ENCODE measurements at regions not wholly inside any gene's neighbourhood (a gene's known extent, or its start where the extent isn't known, plus 50 kb on each side); places are given as distances from the start of the nearest gene placed in this dataset.

DNA sequence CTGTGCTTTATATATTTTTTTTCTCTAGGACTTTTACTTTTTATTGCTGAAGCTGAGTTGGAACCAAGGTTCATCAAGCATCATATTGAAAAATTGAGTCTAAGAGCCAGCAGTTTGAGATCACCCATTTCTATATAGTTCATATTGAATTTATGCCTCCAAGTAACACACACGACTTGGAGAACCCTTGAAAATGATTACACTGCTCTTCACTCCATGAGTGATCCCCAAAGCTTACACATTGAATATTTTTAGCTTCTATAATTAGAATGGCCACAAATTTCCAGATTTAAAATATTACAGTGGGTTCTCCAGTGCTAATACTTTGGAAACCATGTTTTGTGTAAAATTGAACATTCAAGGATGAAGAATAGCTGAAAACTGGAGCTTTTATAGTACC is 144.4 kb upstream of the SLC4A4 start:
- Mint-ChIP-seq H3K9me3 (no peaks in the 10 kb centered on the region), H3K27ac (no peak overlapping the region), H3K36me3 (no peaks in the 10 kb centered on the region), H3K27me3 (peaks cover 12% of the 10 kb centered on the region), H3K4me3 (no peak overlapping the region), H3K4me1 (ENCODE audit: low read depth) (peaks cover 8% of the 10 kb centered on the region)
- CTCF ChIA-PET: interaction anchor here (1.6 kb wide), 1 partner anchor 10 kb away, joined by 7 read pairs; no protein-coding TSS in a partner anchor
- POLR2A ChIA-PET: no interaction called here
- no peak for DNase-seq
- intact Hi-C loops (cut with micrococcal nuclease): no loop called here

DNA sequence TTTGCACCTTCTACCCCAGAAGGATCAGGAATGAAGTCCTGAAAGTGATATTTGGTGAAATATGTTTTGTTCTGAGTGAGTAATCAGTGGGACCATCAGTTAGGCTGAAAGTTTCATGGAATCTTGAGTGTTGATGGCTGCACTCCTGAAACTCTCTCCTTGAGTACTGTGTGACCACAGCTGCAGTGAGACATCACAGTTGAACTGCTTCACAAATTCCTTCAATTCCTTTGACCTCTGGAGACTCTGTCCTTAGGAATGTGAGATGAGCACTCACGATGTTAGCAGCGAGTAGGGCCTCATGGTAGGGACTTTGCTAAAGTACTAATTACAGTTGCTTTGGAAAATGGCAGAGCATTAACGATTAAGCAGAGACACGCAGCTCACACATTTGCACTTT is 142.9 kb upstream of the SLC4A4 start:
- POLR2A ChIA-PET: no interaction called here
- DNase-seq: no peak
- Mint-ChIP-seq H3K4me1 (ENCODE audit: low read depth) (peaks cover 10% of the 10 kb centered on the region), H3K27me3 (peaks cover 10% of the 10 kb centered on the region), H3K4me3 (no peak overlapping the region), H3K36me3 (no peaks in the 10 kb centered on the region), H3K9me3 (no peaks in the 10 kb centered on the region), H3K27ac (no peak overlapping the region)
- CTCF ChIA-PET: interaction anchor here (1.6 kb wide), 1 partner anchor 12 kb away, joined by 7 read pairs; no protein-coding TSS in a partner anchor
- intact Hi-C loops (cut with micrococcal nuclease): no loop called here

DNA sequence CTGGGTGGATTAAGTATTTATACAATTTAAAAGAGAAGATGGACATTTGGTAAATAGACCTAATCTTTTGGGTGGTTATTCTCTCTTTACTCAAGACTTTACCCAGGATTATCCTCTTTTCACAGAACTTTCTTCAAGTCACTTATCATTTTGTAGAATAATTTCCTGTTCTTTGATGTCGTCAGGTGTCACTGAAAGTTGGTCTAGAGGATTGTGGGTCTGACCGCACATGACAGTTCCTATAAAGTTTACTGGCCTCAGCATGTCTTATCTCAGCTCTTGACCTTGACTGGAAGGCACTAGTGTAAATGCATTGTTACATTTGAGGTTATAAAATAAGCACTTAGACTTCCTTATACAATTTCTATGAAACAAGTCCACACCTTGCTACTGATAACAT is 139.9 kb upstream of the SLC4A4 start:
- H3K27ac Mint-ChIP-seq: no peak overlapping the region
- H3K27me3 Mint-ChIP-seq: peaks cover 5% of the 10 kb centered on the region
- no peaks in the 10 kb centered on the region for H3K36me3 Mint-ChIP-seq
- ChIA-PET CTCF (no interaction called here), POLR2A (no interaction called here)
- H3K9me3 Mint-ChIP-seq: no peaks in the 10 kb centered on the region
- peak; percentile 19 for DNase-seq
- H3K4me1 Mint-ChIP-seq (ENCODE audit: low read depth): peaks cover 10% of the 10 kb centered on the region
- no peak overlapping the region for H3K4me3 Mint-ChIP-seq
- intact Hi-C loops (cut with micrococcal nuclease): no loop called here

DNA sequence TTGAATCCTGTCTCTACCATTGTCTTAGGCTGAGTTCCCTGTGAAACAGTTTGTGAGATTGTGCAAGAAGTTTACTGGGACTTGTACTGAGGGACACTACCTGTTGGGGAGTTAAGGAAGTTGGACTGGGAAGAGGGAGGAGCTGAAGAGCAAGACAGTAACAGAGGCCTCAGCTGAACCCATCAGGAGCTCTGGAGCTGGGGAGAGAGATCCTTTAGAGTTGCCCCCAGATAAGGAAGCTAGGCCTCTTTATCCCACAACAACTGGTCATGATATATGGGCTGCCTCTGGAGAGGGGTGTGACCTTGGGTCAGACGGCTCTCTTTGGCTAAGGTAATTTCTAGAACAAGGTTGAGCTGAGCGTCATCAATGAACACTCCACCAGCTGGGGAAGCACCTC is 137.8 kb upstream of the SLC4A4 start:
- ChIA-PET CTCF (interaction anchor here (0.6 to 1.6 kb wide), 2 partner anchors 16 to 698 kb away, joined by 3 to 5 read pairs; no protein-coding TSS in a partner anchor), POLR2A (no interaction called here)
- peaks cover 10% of the 10 kb centered on the region for H3K4me1 Mint-ChIP-seq (ENCODE audit: low read depth)
- intact Hi-C loops (cut with micrococcal nuclease): no loop called here
- H3K27me3 Mint-ChIP-seq: peaks cover 4% of the 10 kb centered on the region
- no peaks in the 10 kb centered on the region for H3K9me3 Mint-ChIP-seq
- no peak overlapping the region for H3K4me3 Mint-ChIP-seq
- no peak overlapping the region for H3K27ac Mint-ChIP-seq
- DNase-seq: no peak
- H3K36me3 Mint-ChIP-seq: no peaks in the 10 kb centered on the region

DNA sequence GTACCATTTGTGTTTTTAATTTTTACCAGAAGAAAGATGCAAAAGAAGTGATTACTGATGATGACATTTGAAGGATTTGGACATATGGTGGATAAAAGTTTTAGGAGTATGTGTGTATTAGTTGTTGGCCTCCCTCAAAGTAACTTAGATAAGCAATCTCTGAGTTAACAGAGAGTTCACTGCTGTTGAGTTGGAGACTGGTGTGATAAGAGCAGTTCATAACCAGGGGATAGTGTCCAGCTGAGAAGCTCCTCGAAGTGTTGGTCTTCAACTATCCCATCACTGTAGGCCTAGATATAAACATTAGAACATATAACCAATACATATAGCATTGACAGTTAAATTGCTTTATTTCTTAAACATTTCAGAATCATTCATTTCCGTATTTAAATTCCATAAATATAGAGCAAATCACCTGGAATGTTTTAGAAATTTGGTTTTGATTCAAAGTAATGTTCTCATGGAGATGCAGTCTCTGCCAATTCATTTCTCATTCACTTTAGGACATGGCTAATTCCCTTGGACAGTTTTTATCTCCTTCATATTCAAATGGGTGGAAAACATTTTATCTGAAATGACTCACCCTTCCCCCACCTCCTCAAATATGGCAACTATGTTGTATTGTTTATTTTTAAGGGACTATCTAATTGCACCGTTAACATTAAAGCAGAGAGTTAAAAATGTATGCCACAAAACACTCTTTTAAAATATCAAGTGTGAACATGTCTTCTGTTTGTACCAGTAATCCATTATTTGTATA is 136.8 kb upstream of the SLC4A4 start:
- intact Hi-C loops (cut with micrococcal nuclease): no loop called here
- Mint-ChIP-seq H3K36me3 (no peaks in the 10 kb centered on the region), H3K4me3 (no peak overlapping the region), H3K27me3 (peaks cover 3% of the 10 kb centered on the region), H3K4me1 (ENCODE audit: low read depth) (peaks cover 10% of the 10 kb centered on the region), H3K27ac (no peak overlapping the region), H3K9me3 (no peaks in the 10 kb centered on the region)
- CTCF ChIA-PET: no interaction called here
- POLR2A ChIA-PET: no interaction called here
- DNase-seq: no peak

DNA sequence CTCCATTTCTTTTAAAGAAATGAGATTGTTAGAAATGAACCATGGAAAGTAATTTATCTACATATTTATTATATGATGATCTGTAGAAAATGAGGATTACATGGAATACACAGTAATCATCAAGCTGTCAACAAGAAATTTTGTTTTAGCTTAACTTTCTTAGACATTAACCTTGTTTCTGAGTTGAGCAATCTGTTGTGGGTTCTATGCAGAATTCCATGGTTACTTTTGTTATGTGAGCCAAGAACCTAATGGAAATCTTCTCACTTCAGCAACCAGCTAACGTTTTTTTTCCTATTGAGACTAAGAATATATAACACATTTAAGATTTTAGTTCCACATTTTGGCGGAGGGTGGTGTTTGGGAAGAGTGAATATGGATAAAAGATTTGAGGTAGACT is 136.1 kb upstream of the SLC4A4 start:
- Mint-ChIP-seq H3K27me3 (peaks cover 3% of the 10 kb centered on the region), H3K4me1 (ENCODE audit: low read depth) (peaks cover 10% of the 10 kb centered on the region), H3K36me3 (no peaks in the 10 kb centered on the region), H3K27ac (no peak overlapping the region), H3K4me3 (no peak overlapping the region), H3K9me3 (no peaks in the 10 kb centered on the region)
- ChIA-PET CTCF (no interaction called here), POLR2A (no interaction called here)
- DNase-seq: no peak
- intact Hi-C loops (cut with micrococcal nuclease): no loop called here

DNA sequence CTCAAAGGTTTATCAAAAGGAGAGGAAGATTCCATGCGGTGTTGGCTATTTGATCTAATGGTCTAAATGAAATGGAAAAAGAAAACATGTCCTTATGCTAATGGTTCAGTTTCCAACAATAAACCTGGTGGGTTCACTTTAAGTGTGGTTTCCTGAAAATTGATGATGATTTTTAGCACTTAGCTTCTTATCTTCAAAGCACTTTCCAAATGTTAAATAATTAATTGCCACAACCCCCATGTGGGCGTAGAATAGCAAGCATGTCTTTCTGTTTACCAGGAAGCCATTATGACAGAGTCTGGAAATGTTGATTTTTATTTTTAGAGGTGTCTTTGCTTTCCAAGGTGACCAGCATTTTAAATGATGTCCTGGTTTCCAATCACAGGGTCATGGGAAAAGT is 134.8 kb upstream of the SLC4A4 start:
- intact Hi-C loops (cut with micrococcal nuclease): no loop called here
- Mint-ChIP-seq H3K27ac (no peak overlapping the region), H3K9me3 (no peaks in the 10 kb centered on the region), H3K4me1 (ENCODE audit: low read depth) (peaks cover 4% of the 10 kb centered on the region), H3K4me3 (no peak overlapping the region), H3K36me3 (no peaks in the 10 kb centered on the region), H3K27me3 (peaks cover 3% of the 10 kb centered on the region)
- ChIA-PET POLR2A (no interaction called here), CTCF (no interaction called here)
- no peak for DNase-seq

DNA sequence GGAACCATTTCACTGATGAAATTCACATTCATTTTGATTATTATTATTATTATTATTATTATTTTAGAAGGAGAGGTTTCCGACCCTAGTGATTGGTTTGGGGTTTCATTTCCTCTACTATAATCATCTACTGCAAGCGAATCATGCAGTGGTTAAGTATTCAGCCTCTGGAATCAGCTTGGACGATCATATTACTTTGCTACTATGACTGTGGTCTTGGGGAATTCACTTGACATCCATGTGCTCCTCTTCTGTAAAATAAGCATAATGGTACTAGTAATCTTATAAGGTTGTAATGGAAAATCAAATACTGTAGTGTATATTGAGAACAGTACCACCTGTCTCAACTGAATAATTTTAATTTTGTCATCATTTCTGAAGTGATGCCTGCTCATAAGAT is 132.1 kb upstream of the SLC4A4 start:
- no peaks in the 10 kb centered on the region for H3K36me3 Mint-ChIP-seq
- no peaks in the 10 kb centered on the region for H3K9me3 Mint-ChIP-seq
- ChIA-PET POLR2A (no interaction called here), CTCF (no interaction called here)
- intact Hi-C loops (cut with micrococcal nuclease): no loop called here
- H3K4me3 Mint-ChIP-seq: no peak overlapping the region
- peaks cover 3% of the 10 kb centered on the region for H3K27me3 Mint-ChIP-seq
- H3K4me1 Mint-ChIP-seq (ENCODE audit: low read depth): no peaks in the 10 kb centered on the region
- H3K27ac Mint-ChIP-seq: no peak overlapping the region
- DNase-seq: no peak

DNA sequence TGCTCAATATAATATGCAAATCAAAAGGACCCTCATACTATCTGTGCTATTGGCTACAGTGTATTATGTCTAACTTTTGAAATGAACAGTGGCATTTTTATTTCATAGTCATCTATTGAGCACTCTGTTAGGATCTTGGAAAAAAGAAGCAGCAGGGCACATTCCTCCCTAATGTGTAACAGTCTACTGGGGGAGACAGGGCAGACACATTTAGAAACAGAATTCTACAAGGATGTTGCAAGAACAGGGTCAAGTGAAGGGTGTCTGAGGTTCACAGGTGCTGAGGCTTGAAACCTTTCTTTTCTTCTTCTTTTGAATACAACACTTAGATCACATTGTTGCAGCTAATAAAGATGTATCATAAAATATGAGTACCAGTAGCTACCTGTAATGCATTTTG is 129.7 kb upstream of the SLC4A4 start:
- no peaks in the 10 kb centered on the region for H3K36me3 Mint-ChIP-seq
- peaks cover 5% of the 10 kb centered on the region for H3K27me3 Mint-ChIP-seq
- H3K4me1 Mint-ChIP-seq (ENCODE audit: low read depth): no peaks in the 10 kb centered on the region
- no peak overlapping the region for H3K4me3 Mint-ChIP-seq
- no peaks in the 10 kb centered on the region for H3K9me3 Mint-ChIP-seq
- intact Hi-C loops (cut with micrococcal nuclease): no loop called here
- H3K27ac Mint-ChIP-seq: no peak overlapping the region
- no peak for DNase-seq
- ChIA-PET POLR2A (no interaction called here), CTCF (interaction anchor here (1.0 kb wide), 1 partner anchor 25 kb away, joined by 4 read pairs; no protein-coding TSS in a partner anchor)

DNA sequence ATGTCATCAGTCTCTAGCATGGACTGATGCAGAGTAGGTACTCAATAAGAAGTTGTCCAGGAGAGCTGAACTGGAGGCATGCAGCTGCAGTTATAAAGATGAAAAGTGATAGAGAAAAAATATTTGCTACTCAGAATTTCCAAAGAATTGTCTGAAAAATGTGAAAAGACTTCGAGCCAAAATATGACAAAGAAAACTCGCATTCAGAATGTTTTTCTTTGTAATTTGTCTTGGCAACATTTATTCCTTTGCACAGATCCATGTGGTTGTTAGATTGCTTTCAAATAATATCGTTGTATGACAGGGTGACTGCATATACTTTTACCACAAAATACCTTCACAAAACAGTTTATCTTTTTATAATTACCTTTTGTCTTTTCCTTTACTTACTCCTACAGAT is 128.0 kb upstream of the SLC4A4 start:
- DNase-seq: no peak
- no peak overlapping the region for H3K27ac Mint-ChIP-seq
- H3K27me3 Mint-ChIP-seq: peaks cover 2% of the 10 kb centered on the region
- ChIA-PET CTCF (no interaction called here), POLR2A (no interaction called here)
- no peak overlapping the region for H3K4me3 Mint-ChIP-seq
- H3K9me3 Mint-ChIP-seq: no peaks in the 10 kb centered on the region
- intact Hi-C loops (cut with micrococcal nuclease): no loop called here
- H3K36me3 Mint-ChIP-seq: no peaks in the 10 kb centered on the region
- no peaks in the 10 kb centered on the region for H3K4me1 Mint-ChIP-seq (ENCODE audit: low read depth)

DNA sequence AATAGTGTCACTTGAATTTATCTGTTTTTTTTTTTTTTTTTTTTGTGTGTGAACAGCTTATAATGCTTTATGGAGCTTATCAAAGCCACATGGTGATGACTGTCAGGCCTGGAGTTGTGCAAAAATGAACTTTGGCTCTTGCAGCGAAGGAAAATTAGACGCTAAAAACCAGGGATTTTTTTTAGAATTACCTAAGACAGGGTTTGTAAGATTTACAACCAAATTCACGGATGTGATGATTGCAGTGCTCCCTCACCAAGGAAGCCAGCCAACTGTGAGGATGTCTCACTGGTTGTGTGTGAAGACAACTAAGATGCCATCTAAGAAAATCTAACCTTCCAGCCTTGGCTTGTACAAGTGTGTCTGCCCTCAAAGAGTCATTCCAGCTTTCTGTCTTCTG is 127.1 kb upstream of the SLC4A4 start:
- intact Hi-C loops (cut with micrococcal nuclease): no loop called here
- Mint-ChIP-seq H3K27ac (no peak overlapping the region), H3K4me3 (no peak overlapping the region), H3K9me3 (no peaks in the 10 kb centered on the region), H3K4me1 (ENCODE audit: low read depth) (no peaks in the 10 kb centered on the region), H3K27me3 (peaks cover 2% of the 10 kb centered on the region), H3K36me3 (no peaks in the 10 kb centered on the region)
- DNase-seq: no peak
- CTCF ChIA-PET: no interaction called here
- POLR2A ChIA-PET: no interaction called here

DNA sequence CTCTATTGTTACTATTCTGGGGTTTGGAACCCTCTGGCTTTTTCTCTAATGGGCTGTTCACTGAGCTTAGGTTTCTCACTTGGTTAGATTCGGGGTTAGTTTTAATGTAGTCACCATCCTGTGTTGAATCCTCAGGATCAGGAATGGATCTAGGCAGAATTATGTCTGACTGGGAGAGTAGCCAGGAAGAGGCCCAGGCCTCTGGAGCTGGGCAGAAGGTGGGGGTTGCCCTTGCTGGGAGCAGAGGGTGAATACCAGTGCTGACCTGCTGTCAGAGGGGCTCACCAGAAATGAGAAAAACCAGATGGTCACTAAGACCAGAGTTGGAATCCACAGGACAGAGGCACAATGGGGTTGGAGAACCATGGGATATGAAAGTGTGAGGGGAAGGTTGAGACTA is 126.6 kb upstream of the SLC4A4 start:
- Mint-ChIP-seq H3K27ac (no peak overlapping the region), H3K27me3 (peaks cover 2% of the 10 kb centered on the region), H3K4me1 (ENCODE audit: low read depth) (no peaks in the 10 kb centered on the region), H3K9me3 (no peaks in the 10 kb centered on the region), H3K4me3 (no peak overlapping the region), H3K36me3 (no peaks in the 10 kb centered on the region)
- ChIA-PET POLR2A (no interaction called here), CTCF (no interaction called here)
- DNase-seq: no peak
- intact Hi-C loops (cut with micrococcal nuclease): no loop called here

DNA sequence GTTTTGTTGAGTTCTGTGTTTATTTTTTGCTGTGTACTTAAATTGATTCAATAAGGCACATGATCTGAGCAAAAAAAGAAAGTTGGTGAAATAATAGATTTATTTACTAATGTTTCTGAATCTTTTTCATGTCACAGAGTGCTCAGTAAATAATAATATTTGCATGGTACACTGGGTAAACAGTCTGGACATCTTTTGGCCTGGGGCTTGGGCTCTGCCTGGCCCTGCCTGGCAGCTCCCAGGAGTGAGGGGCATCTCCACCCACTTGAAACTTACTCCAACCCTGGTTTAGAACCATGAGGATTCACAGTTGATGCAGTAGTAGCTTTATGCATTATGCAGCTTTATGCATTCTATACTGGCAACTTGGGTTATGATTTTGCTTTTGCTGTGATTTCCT is 124.2 kb upstream of the SLC4A4 start:
- H3K9me3 Mint-ChIP-seq: no peaks in the 10 kb centered on the region
- POLR2A ChIA-PET: no interaction called here
- H3K27ac Mint-ChIP-seq: no peak overlapping the region
- no peaks in the 10 kb centered on the region for H3K36me3 Mint-ChIP-seq
- intact Hi-C loops (cut with micrococcal nuclease): no loop called here
- no peaks in the 10 kb centered on the region for H3K4me1 Mint-ChIP-seq (ENCODE audit: low read depth)
- peaks cover 2% of the 10 kb centered on the region for H3K27me3 Mint-ChIP-seq
- H3K4me3 Mint-ChIP-seq: no peak overlapping the region
- CTCF ChIA-PET: no interaction called here
- no peak for DNase-seq

Data from activated CD4-positive, alpha-beta memory T cell treated with anti-CD3 and anti-CD28 coated beads for 36 hours (primary cell).